Panc1 (cell line): ENCODE measurements at regions not wholly inside any gene's neighbourhood (a gene's known extent, or its start where the extent isn't known, plus 50 kb on each side); places are given as distances from the start of the nearest gene placed in this dataset.

Source experiments
- ATAC-seq: fragments of 200-7000 bp; cut with Tn5 transposase; 2 replicates; pipeline ENCODE4 v1.9.1; 2020; ENCODE audit warnings: mild to moderate bottlenecking, moderate library complexity
- BruUV-seq: library from RNA; stranded (reverse); fragments of 400-500 nt; replicated peaks from 2 replicates; lab custom pipeline; 2021; lab: Mats Ljungman, UMichigan
- CTCF ChIA-PET: fragments of 300-600 bp; sonication (Branson Sonifier 250); formaldehyde crosslinking; loops from one replicate; lab custom pipeline; 2022; ENCODE audit warnings: antibody characterized with exemption; lab: Charles Lee
- POLR2A ChIA-PET: fragments of 300-600 bp; sonication (Branson Sonifier 250); formaldehyde crosslinking; loops from one replicate; lab custom pipeline; 2022; ENCODE audit warnings: antibody characterized with exemption; lab: Charles Lee
- DNase-seq: peaks from one replicate; pipeline ENCODE4 v3.0.0-alpha.2; 2010; ENCODE audit warnings: low read depth, low spot score
- H3K27ac ChIP-seq: 2 replicates; pipeline ENCODE4 v1.5.1; 2011; ENCODE audit warnings: mild to moderate bottlenecking, low read length, inconsistent platforms
- H3K27me3 ChIP-seq: fragments of 200-500 bp; sonication (Bioruptor generic); 2 replicates; pipeline ENCODE4 v1.6.0; 2014; ENCODE audit warnings: low read length, inconsistent platforms; ENCODE audit not compliant: control insufficient read depth, insufficient read depth
- H3K36me3 ChIP-seq: fragments of 200-500 bp; sonication (Bioruptor generic); 2 replicates; pipeline ENCODE4 v1.5.1; 2014; ENCODE audit warnings: inconsistent platforms, mild to moderate bottlenecking, low read length, moderate library complexity; ENCODE audit not compliant: control insufficient read depth, insufficient read depth
- H3K4me1 ChIP-seq: 2 replicates; pipeline ENCODE4 v1.5.1; 2011; ENCODE audit warnings: inconsistent platforms, mild to moderate bottlenecking, low read length, moderate library complexity; ENCODE audit not compliant: control insufficient read depth, insufficient read depth
- H3K4me3 ChIP-seq, 2 experiments: 2 replicates each; pipeline ENCODE4 v1.5.1; 2011 to 2012; ENCODE audit warnings: low read depth in 2 of 2, low read length in 2 of 2, mild to moderate bottlenecking in 2 of 2, inconsistent platforms in 1 of 2, moderate library complexity in 1 of 2
- H3K9me3 ChIP-seq: fragments of 200-500 bp; sonication (Bioruptor generic); 2 replicates; pipeline ENCODE4 v1.5.1; 2014; ENCODE audit warnings: low read depth, mild to moderate bottlenecking, inconsistent platforms, low read length, moderate library complexity; ENCODE audit not compliant: control insufficient read depth, insufficient read depth
- POLR2AphosphoS5 ChIP-seq: IDR thresholded peaks from 2 replicates; pipeline ENCODE4 v1.6.1; 2012; ENCODE audit warnings: mild to moderate bottlenecking, low read depth, low read length, moderate library complexity
- SIN3A ChIP-seq: IDR thresholded peaks from 2 replicates; pipeline ENCODE4 v1.6.1; 2012; ENCODE audit warnings: low read depth, mild to moderate bottlenecking, low read length, moderate library complexity, borderline replicate concordance; ENCODE audit not compliant: insufficient read depth
- TCF7L2 ChIP-seq: IDR thresholded peaks from 2 replicates; pipeline ENCODE4 v1.6.1; 2011; ENCODE audit warnings: mild to moderate bottlenecking, low read depth, low read length, inconsistent platforms
- in situ Hi-C: cut with HindIII; loops from 2 replicates; pipeline ENCODE4 v1.10.0; 2016; ENCODE audit warnings: low sequenced_read_pairs, low pct_unique_long_range_greater_than_20kb
- intact Hi-C: fragments of 100-400 bp; cut with micrococcal nuclease; formaldehyde crosslinking; loops from one replicate; pipeline ENCODE4 v1.10.0; 2022; ENCODE audit not compliant: unreplicated experiment
- TF ChIP-seq, protein P1 (sequence below): fragments of 450-650 bp; IDR thresholded peaks from 2 replicates; pipeline ENCODE4 v1.5.1; 2017; ENCODE audit warnings: mild to moderate bottlenecking
- TF ChIP-seq, protein P2 (sequence below), 2 experiments: IDR thresholded peaks; 2 replicates each; pipeline ENCODE4 v1.6.1; 2011 to 2012; ENCODE audit warnings: low read depth in 2 of 2, control low read depth in 1 of 2, low read length in 1 of 2, mild to moderate bottlenecking in 1 of 2, moderate library complexity in 1 of 2; ENCODE audit not compliant: insufficient read depth in 1 of 2

GRCh38 chr2:219857751-219858150 is 230.3 kb downstream of the SLC4A3 start:
- H3K27me3 ChIP-seq: peaks cover 3% of the 10 kb centered on the region
- no peak for TF ChIP-seq TCF7L2
- TF ChIP-seq SIN3A: no peak
- TF ChIP-seq POLR2AphosphoS5: no peak
- TF ChIP-seq, protein P1, sequence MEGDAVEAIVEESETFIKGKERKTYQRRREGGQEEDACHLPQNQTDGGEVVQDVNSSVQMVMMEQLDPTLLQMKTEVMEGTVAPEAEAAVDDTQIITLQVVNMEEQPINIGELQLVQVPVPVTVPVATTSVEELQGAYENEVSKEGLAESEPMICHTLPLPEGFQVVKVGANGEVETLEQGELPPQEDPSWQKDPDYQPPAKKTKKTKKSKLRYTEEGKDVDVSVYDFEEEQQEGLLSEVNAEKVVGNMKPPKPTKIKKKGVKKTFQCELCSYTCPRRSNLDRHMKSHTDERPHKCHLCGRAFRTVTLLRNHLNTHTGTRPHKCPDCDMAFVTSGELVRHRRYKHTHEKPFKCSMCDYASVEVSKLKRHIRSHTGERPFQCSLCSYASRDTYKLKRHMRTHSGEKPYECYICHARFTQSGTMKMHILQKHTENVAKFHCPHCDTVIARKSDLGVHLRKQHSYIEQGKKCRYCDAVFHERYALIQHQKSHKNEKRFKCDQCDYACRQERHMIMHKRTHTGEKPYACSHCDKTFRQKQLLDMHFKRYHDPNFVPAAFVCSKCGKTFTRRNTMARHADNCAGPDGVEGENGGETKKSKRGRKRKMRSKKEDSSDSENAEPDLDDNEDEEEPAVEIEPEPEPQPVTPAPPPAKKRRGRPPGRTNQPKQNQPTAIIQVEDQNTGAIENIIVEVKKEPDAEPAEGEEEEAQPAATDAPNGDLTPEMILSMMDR: no peak
- TF ChIP-seq, protein P2, sequence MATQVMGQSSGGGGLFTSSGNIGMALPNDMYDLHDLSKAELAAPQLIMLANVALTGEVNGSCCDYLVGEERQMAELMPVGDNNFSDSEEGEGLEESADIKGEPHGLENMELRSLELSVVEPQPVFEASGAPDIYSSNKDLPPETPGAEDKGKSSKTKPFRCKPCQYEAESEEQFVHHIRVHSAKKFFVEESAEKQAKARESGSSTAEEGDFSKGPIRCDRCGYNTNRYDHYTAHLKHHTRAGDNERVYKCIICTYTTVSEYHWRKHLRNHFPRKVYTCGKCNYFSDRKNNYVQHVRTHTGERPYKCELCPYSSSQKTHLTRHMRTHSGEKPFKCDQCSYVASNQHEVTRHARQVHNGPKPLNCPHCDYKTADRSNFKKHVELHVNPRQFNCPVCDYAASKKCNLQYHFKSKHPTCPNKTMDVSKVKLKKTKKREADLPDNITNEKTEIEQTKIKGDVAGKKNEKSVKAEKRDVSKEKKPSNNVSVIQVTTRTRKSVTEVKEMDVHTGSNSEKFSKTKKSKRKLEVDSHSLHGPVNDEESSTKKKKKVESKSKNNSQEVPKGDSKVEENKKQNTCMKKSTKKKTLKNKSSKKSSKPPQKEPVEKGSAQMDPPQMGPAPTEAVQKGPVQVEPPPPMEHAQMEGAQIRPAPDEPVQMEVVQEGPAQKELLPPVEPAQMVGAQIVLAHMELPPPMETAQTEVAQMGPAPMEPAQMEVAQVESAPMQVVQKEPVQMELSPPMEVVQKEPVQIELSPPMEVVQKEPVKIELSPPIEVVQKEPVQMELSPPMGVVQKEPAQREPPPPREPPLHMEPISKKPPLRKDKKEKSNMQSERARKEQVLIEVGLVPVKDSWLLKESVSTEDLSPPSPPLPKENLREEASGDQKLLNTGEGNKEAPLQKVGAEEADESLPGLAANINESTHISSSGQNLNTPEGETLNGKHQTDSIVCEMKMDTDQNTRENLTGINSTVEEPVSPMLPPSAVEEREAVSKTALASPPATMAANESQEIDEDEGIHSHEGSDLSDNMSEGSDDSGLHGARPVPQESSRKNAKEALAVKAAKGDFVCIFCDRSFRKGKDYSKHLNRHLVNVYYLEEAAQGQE (IDR thresholded peaks at IDR 0.05; ENCODE audit: insufficient read depth in 1 of 2, low read depth in 2 of 2, low read length in 1 of 2): no peak
- no peak for ATAC-seq
- no peaks in the 10 kb centered on the region for H3K36me3 ChIP-seq
- no peaks in the 10 kb centered on the region for H3K9me3 ChIP-seq
- intact Hi-C loops: no loop called here
- POLR2A ChIA-PET: interaction anchor here (0.6 kb wide), 1 partner anchor 208 kb away, joined by 10 read pairs; no protein-coding TSS in a partner anchor
- CTCF ChIA-PET: no interaction called here
- in situ Hi-C loops: no loop called here
- no peak for DNase-seq
- H3K27ac ChIP-seq: no peak overlapping the region
- no peak overlapping the region for H3K4me3 ChIP-seq
- BruUV-seq: no TSS peak
- H3K4me1 ChIP-seq: no peaks in the 10 kb centered on the region

DNA sequence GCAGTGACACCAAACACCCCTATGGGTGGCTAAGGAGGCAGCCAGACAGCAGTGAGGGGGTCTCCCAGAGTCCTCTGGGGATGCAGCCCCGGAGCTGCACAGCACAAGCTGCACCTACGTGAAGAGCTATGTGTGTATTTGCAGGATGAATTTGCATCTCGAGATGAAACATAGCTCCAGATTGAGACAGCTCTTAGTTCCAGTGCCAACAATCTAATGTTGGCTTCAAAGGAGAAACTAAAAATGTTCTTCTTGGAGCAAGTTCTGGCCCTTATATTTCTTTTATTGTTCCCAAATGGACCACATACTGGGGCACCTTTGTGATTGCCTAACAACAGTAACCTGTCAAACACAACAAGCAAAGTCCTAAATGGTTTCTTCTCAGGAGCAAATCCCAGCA is 233.9 kb downstream of the SLC4A3 start:
- CTCF ChIA-PET: no interaction called here

More for the DNA sequence above, 233.9 kb downstream of the SLC4A3 start:
- Histone ChIP-seq H3K4me1 (no peaks in the 10 kb centered on the region), H3K4me3 (no peak overlapping the region), H3K9me3 (no peaks in the 10 kb centered on the region), H3K36me3 (no peaks in the 10 kb centered on the region), H3K27ac (no peak overlapping the region), H3K27me3 (peaks cover 3% of the 10 kb centered on the region; the same call in 1 of the 2 replicates)
- intact Hi-C loops (no loop called here), in situ Hi-C loops (no loop called here)
- TF ChIP-seq TCF7L2: no peak
- TF ChIP-seq, protein P2 (IDR thresholded peaks at IDR 0.05; ENCODE audit: insufficient read depth in 1 of 2, low read depth in 2 of 2, low read length in 1 of 2): no peak
- POLR2A ChIA-PET: interaction anchor here (0.6 kb wide), 1 partner anchor 33 kb away, joined by 3 read pairs; no protein-coding TSS in a partner anchor
- BruUV-seq: no TSS peak
- no peak for ATAC-seq
- no peak for DNase-seq
